Omental fat pad (tissue), 3 donors: ENCODE measurements at regions not wholly inside any gene's neighbourhood (a gene's known extent, or its start where the extent isn't known, plus 50 kb on each side); places are given as distances from the start of the nearest gene placed in this dataset.
"Not testable (repeated sequence)": the region's sequence is repeated elsewhere in the genome, so short reads cannot be mapped to it uniquely, and the experiment has no call there.

Experiments used
- ATAC-seq: fragments of 150-250 bp; one replicate; pipeline ENCODE4 v1.9.1; 2016; ENCODE audit warnings: mild to moderate bottlenecking, moderate library complexity; ENCODE audit not compliant: low FRiP score
- DNase-seq: peaks from one replicate; pipeline ENCODE4 v3.0.0-alpha.2; 2019; ENCODE audit warnings: low spot score
- CTCF ChIP-seq, 3 donors: fragments of 450-650 bp; IDR thresholded peaks; one replicate each; pipeline ENCODE4 v1.5.1; 2016 to 2017; ENCODE audit warnings: antibody characterized with exemption in 3 of 3, mild to moderate bottlenecking in 3 of 3, moderate library complexity in 2 of 3

GRCh38 chr2:190584980-190585661 lies 50.6 kb upstream of the NEMP2 start:
- no peak for DNase-seq
- no peak for ATAC-seq
- no peak for TF ChIP-seq CTCF (IDR thresholded peaks at IDR 0.05)

GRCh38 chr2:190587106-190587505 lies 52.6 kb upstream of the NEMP2 start:
- no peak for TF ChIP-seq CTCF (IDR thresholded peaks at IDR 0.05)
- DNase-seq (no peak), ATAC-seq (no peak)

- ATAC-seq (no peak), DNase-seq (no peak)
- TF ChIP-seq CTCF (IDR thresholded peaks at IDR 0.05) = no peak
These were observed 54.5 kb upstream of the NEMP2 start for GRCh38 chr2:190589008-190589407.

GRCh38 chr2:190591437-190591836 lies 56.9 kb upstream of the NEMP2 start:
- DNase-seq = no peak
- ATAC-seq = no peak
- no peak for TF ChIP-seq CTCF (IDR thresholded peaks at IDR 0.05)

GRCh38 chr2:190592831-190593230 lies 56.1 kb upstream of the NAB1 start:
- ATAC-seq (no peak), DNase-seq (no peak)
- no peak for TF ChIP-seq CTCF (IDR thresholded peaks at IDR 0.05)

- ATAC-seq, DNase-seq: not testable (repeated sequence)
These were observed 53.0 kb upstream of the NAB1 start for GRCh38 chr2:190595879-190596278.

- DNase-seq (no peak), ATAC-seq (no peak)
- TF ChIP-seq CTCF (IDR thresholded peaks at IDR 0.05) = no peak
These were observed 51.9 kb upstream of the NAB1 start for GRCh38 chr2:190596993-190597392.
